Ectodermal cell (in vitro differentiated cells): ENCODE measurements at regions not wholly inside any gene's neighbourhood (a gene's known extent, or its start where the extent isn't known, plus 50 kb on each side); places are given as distances from the start of the nearest gene placed in this dataset.

Experiments
- H3K27ac ChIP-seq: 2 replicates; pipeline ENCODE4 v1.7.0; 2013; ENCODE audit warnings: mild to moderate bottlenecking, low read depth, low read length; ENCODE audit not compliant: insufficient read depth, poor library complexity, severe bottlenecking
- H3K27me3 ChIP-seq: 2 replicates; pipeline ENCODE4 v1.7.0; 2013; ENCODE audit warnings: mild to moderate bottlenecking, low read length; ENCODE audit not compliant: insufficient read depth, control insufficient read depth, poor library complexity, severe bottlenecking
- H3K36me3 ChIP-seq: one replicate; pipeline ENCODE4 v1.7.0; 2013; ENCODE audit warnings: low read length; ENCODE audit not compliant: control insufficient read depth, insufficient read depth
- H3K4me1 ChIP-seq: one replicate; pipeline ENCODE4 v1.7.0; 2013; ENCODE audit warnings: low read length; ENCODE audit not compliant: control insufficient read depth, insufficient read depth
- H3K4me3 ChIP-seq: 2 replicates; pipeline ENCODE4 v1.7.0; 2013; ENCODE audit warnings: low read depth, low read length, control low read depth; ENCODE audit not compliant: insufficient read depth
- H3K9me3 ChIP-seq: 2 replicates; pipeline ENCODE4 v1.7.0; 2013; ENCODE audit warnings: mild to moderate bottlenecking, low read length, moderate library complexity; ENCODE audit not compliant: control insufficient read depth
- WGBS, 2 experiments: methylation state at CpG; one replicate each; pipeline ENCODE4 v1.1.7; 2013; ENCODE audit warnings: missing lambda C conversion rate in 2 of 2; 5-methylcytosine and 5-hydroxymethylcytosine counted together

DNA sequence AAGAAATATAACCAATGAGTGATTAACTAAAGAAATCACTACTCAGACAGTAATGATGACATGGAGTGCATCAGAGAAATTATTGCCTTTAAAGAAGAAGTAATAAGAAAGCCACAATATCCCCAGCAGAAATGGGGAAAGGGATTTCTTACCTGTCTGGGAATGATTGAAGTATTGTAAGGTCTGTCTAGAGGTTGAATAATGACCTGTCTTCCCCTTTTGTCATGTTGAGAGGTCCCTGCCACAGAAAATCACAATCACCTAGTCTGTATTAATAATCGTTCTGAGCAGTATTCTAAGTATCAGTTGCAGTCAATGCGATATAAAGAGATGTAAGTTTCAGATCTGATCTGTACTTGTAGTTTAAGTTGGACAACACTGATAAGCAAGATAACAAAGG is 349.1 kb upstream of the TPK1 start:
- no peak overlapping the region for H3K27ac ChIP-seq
- no peak overlapping the region for H3K4me3 ChIP-seq
- WGBS, 2 experiments, result 81 to 89% methylated on average over 2 of the region's 2 CpGs

DNA sequence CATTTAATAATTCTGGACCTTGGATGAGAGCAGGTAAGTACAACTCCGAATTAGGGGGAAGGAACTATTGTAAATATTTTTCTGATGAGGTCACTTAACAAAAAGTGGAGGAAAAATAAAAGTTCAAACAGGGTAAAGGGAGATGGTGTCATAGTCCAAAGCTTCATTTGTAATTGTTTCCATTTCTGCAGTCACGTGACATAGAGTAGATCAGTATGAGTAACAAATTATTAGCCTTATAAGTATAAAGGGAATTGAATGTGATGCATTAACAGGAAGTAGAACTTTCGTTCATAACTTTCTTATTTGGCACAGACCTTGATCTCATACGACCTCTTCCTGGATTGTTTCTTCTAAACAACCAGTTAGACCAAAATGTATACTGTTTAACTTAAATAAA is 347.2 kb upstream of the TPK1 start:
- Histone ChIP-seq H3K4me1 (no peaks in the 10 kb centered on the region), H3K4me3 (no peak overlapping the region)
- 81 to 98% methylated on average over 2 to 4 of the region's 4 CpGs for WGBS, 2 experiments

More for the DNA sequence above, 349.1 kb upstream of the TPK1 start:
- H3K36me3 ChIP-seq, result no peaks in the 10 kb centered on the region
- no peaks in the 10 kb centered on the region for H3K9me3 ChIP-seq
- H3K27me3 ChIP-seq, result no peaks in the 10 kb centered on the region
- no peaks in the 10 kb centered on the region for H3K4me1 ChIP-seq

DNA sequence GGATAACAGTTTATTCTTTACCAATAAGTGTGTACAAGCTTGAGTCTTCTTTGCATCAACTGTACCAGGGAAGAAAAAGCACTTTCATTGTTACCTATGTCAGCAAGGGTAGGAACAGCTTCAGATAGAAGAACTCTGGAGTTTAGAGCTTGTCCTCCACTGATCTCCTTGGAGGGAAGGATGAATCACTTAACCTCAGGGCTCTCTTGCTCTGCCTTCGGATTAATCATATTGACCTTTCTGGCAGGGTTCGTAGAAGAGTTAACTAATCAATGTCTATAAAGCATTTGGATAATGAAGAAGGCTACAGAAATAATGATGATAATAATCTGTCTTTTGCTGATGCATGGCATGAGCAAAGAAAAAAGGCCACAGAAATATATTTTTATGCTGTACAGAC is 339.5 kb upstream of the TPK1 start:
- Histone ChIP-seq H3K27me3 (no peaks in the 10 kb centered on the region), H3K4me3 (no peak overlapping the region), H3K9me3 (no peaks in the 10 kb centered on the region), H3K27ac (no peak overlapping the region), H3K36me3 (no peaks in the 10 kb centered on the region), H3K4me1 (no peaks in the 10 kb centered on the region)
- WGBS, 2 experiments, result 86 to 95% methylated on average over 2 of the region's 2 CpGs

More for the DNA sequence above, 347.2 kb upstream of the TPK1 start:
- no peak overlapping the region for H3K27ac ChIP-seq
- H3K9me3 ChIP-seq, result no peaks in the 10 kb centered on the region
- no peaks in the 10 kb centered on the region for H3K36me3 ChIP-seq
- no peaks in the 10 kb centered on the region for H3K27me3 ChIP-seq

DNA sequence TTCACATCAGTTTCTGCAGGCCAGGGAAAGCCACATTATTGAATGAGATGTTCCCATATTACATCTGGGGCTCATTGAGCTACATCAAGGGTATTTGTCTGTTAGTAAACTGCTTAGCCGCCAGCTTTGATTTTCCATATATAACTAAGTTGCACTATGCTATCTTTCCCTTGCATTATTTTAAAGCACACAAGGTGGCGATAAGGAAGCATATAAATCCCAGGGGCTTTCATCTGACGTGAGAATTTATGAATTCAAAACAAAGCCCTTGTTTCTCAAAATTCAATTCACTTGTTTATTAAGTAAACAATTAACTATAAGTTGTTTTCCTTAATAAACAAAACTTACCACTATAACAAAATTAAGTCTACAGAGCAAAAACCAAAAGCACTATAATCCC is 334.1 kb upstream of the TPK1 start:
- H3K4me1 ChIP-seq, result no peaks in the 10 kb centered on the region
- no peaks in the 10 kb centered on the region for H3K36me3 ChIP-seq
- no peak overlapping the region for H3K27ac ChIP-seq
- no peaks in the 10 kb centered on the region for H3K27me3 ChIP-seq
- WGBS, 2 experiments, result 85 to 97% methylated on average over 2 to 3 of the region's 3 CpGs
- H3K4me3 ChIP-seq, result no peak overlapping the region
- no peaks in the 10 kb centered on the region for H3K9me3 ChIP-seq

DNA sequence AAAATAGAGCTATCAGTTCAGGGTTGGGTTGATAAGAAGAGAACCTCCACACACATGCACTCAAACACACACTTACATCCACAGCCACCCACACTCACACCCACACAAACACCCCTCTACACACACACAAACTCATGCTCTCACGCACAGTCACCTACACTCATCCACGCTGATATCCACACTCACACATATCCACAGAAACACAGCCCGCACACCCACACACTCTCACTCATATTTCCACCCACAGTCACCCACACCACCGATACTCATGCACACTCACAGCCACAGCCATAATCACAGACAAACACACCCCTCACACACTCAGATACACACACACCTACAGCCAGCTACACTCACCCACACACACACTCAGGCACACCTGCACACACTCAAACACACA is 333.0 kb upstream of the TPK1 start:
- Histone ChIP-seq H3K27me3 (no peaks in the 10 kb centered on the region), H3K4me1 (no peaks in the 10 kb centered on the region), H3K9me3 (no peaks in the 10 kb centered on the region), H3K27ac (no peak overlapping the region), H3K36me3 (no peaks in the 10 kb centered on the region), H3K4me3 (no peak overlapping the region)
- WGBS, 2 experiments, result 90 to 93% methylated on average over 4 of the region's 4 CpGs

DNA sequence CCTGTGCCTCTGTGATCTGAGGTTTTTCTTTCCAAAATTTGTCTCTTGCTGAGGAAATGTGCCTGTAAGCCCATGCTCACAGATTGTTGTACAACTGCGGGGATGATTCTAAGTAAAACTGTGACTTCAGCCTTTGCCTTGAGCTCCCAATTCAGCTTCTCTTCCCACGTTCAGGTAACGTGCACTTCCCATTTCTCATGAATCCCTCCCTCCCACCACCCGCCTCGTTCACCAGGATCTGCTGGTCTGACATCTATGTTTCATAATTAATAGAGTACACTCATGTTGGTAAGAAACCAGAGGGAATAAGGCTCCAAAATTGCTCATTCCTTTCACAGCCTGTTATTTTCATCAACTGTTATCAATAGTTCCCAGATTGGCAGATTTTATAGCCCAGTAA is 332.6 kb upstream of the TPK1 start:
- H3K27me3 ChIP-seq, result no peaks in the 10 kb centered on the region
- no peak overlapping the region for H3K4me3 ChIP-seq
- H3K36me3 ChIP-seq, result no peaks in the 10 kb centered on the region
- no peak overlapping the region for H3K27ac ChIP-seq
- no peaks in the 10 kb centered on the region for H3K9me3 ChIP-seq
- no peaks in the 10 kb centered on the region for H3K4me1 ChIP-seq
- WGBS, 2 experiments, result 82 to 90% methylated on average over 3 to 5 of the region's 5 CpGs

DNA sequence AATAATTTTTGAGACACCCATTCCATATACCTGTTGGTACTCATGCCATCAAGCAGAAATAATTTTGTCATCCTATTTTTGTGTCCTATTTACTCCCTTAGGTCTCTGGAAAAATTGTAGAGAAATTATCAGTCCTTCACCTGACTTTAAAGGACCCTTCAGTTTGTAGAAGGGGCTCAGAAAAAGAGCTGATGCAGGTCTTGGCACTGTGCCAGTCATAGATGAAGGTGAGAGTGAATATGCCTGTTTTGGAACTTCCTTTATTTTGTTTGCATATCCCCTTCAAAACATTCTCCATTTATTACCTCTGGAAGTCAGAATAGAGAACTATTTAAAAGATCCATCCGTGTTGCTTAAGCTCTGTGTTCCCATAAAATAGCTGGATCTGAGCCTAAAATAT is 321.0 kb upstream of the TPK1 start:
- H3K4me1 ChIP-seq, result no peaks in the 10 kb centered on the region
- no peaks in the 10 kb centered on the region for H3K36me3 ChIP-seq
- no peaks in the 10 kb centered on the region for H3K27me3 ChIP-seq
- H3K4me3 ChIP-seq, result no peak overlapping the region
- WGBS, 2 experiments, result 93 to 94% methylated on average over 1 of the region's 1 CpG
- H3K9me3 ChIP-seq, result no peaks in the 10 kb centered on the region
- H3K27ac ChIP-seq, result no peak overlapping the region

DNA sequence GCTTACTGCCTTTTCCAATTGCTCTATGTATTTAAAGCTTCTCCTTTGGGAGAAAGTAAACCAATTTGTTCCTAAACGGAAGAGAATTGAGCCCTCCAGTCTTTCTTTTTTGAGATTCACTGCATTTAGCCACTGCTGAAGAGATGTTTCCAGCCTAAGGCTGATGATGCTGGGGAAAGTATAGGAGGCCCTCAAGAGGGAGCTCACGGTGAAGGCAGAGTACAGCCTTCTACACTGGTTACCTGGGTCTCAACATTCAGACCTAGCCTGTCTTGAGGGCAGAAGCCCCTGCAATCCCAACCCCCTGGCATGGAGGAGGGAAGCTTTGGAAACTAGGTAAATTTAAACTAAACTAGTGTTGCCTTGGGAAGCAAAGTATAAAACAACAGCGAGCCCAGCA is 316.7 kb upstream of the TPK1 start:
- Histone ChIP-seq H3K9me3 (no peaks in the 10 kb centered on the region), H3K4me1 (no peaks in the 10 kb centered on the region), H3K4me3 (no peak overlapping the region), H3K27me3 (no peaks in the 10 kb centered on the region), H3K27ac (no peak overlapping the region), H3K36me3 (no peaks in the 10 kb centered on the region)
- WGBS, 2 experiments, result 76 to 85% methylated on average over 3 of the region's 3 CpGs

DNA sequence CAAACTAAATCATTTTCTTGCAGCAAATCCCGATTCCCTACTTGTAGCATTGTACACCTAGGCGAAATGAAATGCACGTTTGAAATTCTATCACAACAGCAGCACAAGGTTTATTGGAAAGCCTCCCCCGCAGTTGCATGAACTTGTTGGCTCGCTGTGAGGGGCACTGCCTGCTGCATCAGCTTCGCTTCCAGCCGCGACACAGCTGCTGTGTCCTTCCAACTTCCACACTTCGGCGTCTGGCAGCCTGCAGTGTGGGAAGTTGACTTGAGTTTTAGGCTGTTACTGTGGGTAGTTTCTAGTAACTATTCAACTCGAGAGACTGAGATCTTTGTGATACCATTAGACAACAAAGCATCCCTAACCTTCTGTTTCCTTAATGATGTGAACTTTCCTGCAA is 315.8 kb upstream of the TPK1 start:
- Histone ChIP-seq H3K27me3 (no peaks in the 10 kb centered on the region), H3K36me3 (no peaks in the 10 kb centered on the region), H3K4me1 (no peaks in the 10 kb centered on the region), H3K27ac (no peak overlapping the region), H3K4me3 (no peak overlapping the region), H3K9me3 (no peaks in the 10 kb centered on the region)
- WGBS, 2 experiments, result 91 to 92% methylated on average over 10 to 11 of the region's 11 CpGs

DNA sequence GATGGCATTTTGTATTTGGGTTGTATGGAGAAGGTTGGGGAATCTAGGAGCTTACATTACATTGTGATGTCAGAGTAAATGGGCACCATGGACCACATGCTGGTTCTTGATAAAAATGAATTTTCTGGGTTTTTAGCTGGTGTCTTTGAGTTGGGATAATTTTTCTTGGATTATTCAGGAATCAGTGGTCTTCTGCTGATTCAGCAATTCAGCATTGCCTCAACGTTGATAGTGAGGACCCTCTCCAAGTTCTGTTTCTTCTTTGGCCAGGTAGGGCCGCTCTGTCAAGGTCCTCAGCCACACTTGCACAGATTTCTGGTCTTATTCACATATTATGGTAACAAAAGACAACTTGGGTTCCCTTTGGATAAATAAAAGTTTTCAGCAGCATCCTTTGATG is 312.0 kb upstream of the TPK1 start:
- Histone ChIP-seq H3K36me3 (no peaks in the 10 kb centered on the region), H3K27ac (no peak overlapping the region), H3K9me3 (no peaks in the 10 kb centered on the region), H3K4me3 (no peak overlapping the region), H3K27me3 (no peaks in the 10 kb centered on the region), H3K4me1 (no peaks in the 10 kb centered on the region)
- WGBS, 2 experiments, result 92 to 95% methylated on average over 2 of the region's 2 CpGs

DNA sequence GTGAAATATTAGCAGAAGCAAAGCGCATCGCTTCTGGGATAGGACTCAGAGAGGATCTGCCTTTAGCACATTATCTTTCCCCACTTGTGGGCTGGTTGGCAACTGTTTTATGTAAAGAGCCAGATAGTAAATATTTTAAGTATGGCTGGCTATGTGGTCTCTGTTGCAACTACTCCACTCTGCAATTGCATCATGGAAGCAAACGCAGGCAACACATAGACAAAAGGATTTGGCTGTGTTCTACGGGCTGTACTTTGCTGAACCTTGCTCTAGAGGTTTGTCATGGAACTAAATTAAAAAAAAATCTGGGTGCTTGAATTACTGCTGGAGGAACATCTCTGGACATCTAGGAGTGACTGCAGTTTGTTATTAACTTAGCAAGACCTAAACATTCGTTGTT is 307.8 kb upstream of the TPK1 start:
- Histone ChIP-seq H3K36me3 (no peaks in the 10 kb centered on the region), H3K4me3 (no peak overlapping the region), H3K27me3 (no peaks in the 10 kb centered on the region), H3K4me1 (no peaks in the 10 kb centered on the region), H3K9me3 (no peaks in the 10 kb centered on the region), H3K27ac (no peak overlapping the region)
- WGBS, 2 experiments, result 96 to 97% methylated on average over 4 to 5 of the region's 5 CpGs
